ENCODE measurements at regions not wholly inside any gene's neighbourhood (a gene's known extent, or its start where the extent isn't known, plus 50 kb on each side); places are given as distances from the start of the nearest gene placed in this dataset.

- TF ChIP-seq POLR2AphosphoS5 (IDR thresholded peaks at IDR 0.05; ENCODE audit: control insufficient read depth, insufficient read depth, low read depth, low read length), result no peak
- no peak for TF ChIP-seq USF1 (CRISPR knock-in tag; IDR thresholded peaks at IDR 0.05)
- no peak for TF ChIP-seq E2F1 (CRISPR knock-in tag; IDR thresholded peaks at IDR 0.05)
- TF ChIP-seq ZNF592 (IDR thresholded peaks at IDR 0.05), result no peak
- TF ChIP-seq KLF1 (tag; IDR thresholded peaks at IDR 0.05), result no peak
- TF ChIP-seq KDM4B (IDR thresholded peaks at IDR 0.05; ENCODE audit: borderline replicate concordance in 2 of 2, low read depth in 1 of 2), result no peak
- no peak for TF ChIP-seq MBD2 (IDR thresholded peaks at IDR 0.05; ENCODE audit: borderline replicate concordance, low read depth)
- no peak for TF ChIP-seq NKRF (IDR thresholded peaks at IDR 0.05; ENCODE audit: borderline replicate concordance)
- TF ChIP-seq SMARCA4 (IDR thresholded peaks at IDR 0.05), result no peak
- no peak for TF ChIP-seq RAD51 (IDR thresholded peaks at IDR 0.05; ENCODE audit: borderline replicate concordance, low read depth)
- TF ChIP-seq ATF3 (IDR thresholded peaks at IDR 0.05), result no peak
- no peak for TF ChIP-seq ATF3 (CRISPR knock-in tag; conservative IDR thresholded peaks at IDR 0.05)
- no peak for TF ChIP-seq CTCF (IDR thresholded peaks at IDR 0.05 in 2 of 3, conservative IDR thresholded peaks at IDR 0.05 in 1 of 3; ENCODE audit: insufficient read depth in 2 of 3, low read depth in 1 of 3, low read length in 3 of 3)
- no peak for TF ChIP-seq CBX5 (IDR thresholded peaks at IDR 0.05; ENCODE audit: borderline replicate concordance, low read depth)
Measured at GRCh38 chr14:89490466-89490865, 73.4 kb upstream of the FOXN3 start.
